Stimulated activated effector memory CD8-positive, alpha-beta T cell treated with anti-CD3 and anti-CD28 coated beads, Interleukin-12 subunit alpha, Interleukin-12 subunit beta, amount 100 ng/mL, for 72 hours (primary cell): ENCODE measurements at regions not wholly inside any gene's neighbourhood (a gene's known extent, or its start where the extent isn't known, plus 50 kb on each side); places are given as distances from the start of the nearest gene placed in this dataset.
"Not testable (repeated sequence)": the region's sequence is repeated elsewhere in the genome, so short reads cannot be mapped to it uniquely, and the experiment has no call there.

Experiments
- ATAC-seq: fragments of 150-1000 bp; cut with Tn5 transposase; 2 replicates; pipeline ENCODE4 v1.10.0; 2021
- DNase-seq, 2 donors: peaks; one replicate each; pipeline ENCODE4 v3.0.0; 2021 to 2022; ENCODE audit warnings: low spot score in 2 of 2
- H3K27ac Mint-ChIP-seq: one replicate; pipeline ENCODE4 v1.8.0; 2022; ENCODE audit warnings: mild to moderate bottlenecking, mixed read lengths
- H3K36me3 Mint-ChIP-seq: one replicate; pipeline ENCODE4 v1.8.0; 2022; ENCODE audit warnings: mild to moderate bottlenecking, mixed read lengths
- H3K4me1 Mint-ChIP-seq: one replicate; pipeline ENCODE4 v1.8.0; 2022; ENCODE audit warnings: mixed read lengths
- H3K4me3 Mint-ChIP-seq: one replicate; pipeline ENCODE4 v1.8.0; 2022; ENCODE audit warnings: mild to moderate bottlenecking, mixed read lengths
- H3K9me3 Mint-ChIP-seq: one replicate; pipeline ENCODE4 v1.8.0; 2022; ENCODE audit warnings: mixed read lengths

DNA sequence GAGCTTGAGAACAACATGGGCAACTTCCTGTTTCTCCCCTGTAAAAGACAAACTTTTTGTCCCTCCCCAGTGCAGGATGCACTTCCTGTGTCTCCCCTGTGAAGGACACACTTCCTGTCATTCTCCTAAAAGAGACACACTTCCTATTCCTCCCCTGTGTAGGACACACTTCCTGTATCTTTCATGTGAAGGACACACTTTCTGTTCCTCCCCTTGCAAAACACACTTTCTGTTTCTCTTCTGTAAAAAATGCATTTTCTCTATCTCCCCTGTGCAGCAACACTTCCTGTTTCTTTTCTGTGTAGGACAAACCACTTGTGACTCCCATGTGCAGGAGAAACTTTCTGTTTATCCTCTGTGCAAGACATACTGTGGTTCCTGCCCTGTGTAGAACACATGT is 488.6 kb upstream of the USP9Y start:
- Mint-ChIP-seq H3K36me3 (no peaks in the 10 kb centered on the region), H3K4me1 (peaks cover 53% of the 10 kb centered on the region), H3K9me3 (peaks cover 54% of the 10 kb centered on the region), H3K4me3 (no peak overlapping the region), H3K27ac (no peak overlapping the region)
- ATAC-seq (no peak), DNase-seq (no peak)

DNA sequence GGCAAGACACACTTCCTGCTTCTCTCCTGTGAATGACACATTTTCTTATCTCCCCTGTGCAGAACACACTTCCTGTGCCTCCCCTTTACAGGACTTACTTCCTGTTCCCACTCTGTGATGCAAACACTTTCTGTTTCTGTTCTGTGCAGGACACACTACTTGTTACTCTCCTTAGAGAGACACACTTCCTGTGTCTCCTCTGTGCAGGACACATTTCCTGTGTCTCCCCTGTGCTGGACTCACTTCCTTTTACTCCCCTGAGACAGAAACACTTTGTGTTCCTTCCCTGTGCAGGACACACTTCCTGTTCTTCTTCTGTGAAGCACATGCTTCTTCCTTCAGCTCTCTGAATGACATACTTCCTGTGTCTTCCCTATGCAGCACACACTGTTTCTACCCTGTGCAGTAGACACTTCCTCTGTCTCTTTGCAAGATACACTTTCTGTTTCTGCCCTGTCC is 485.4 kb upstream of the USP9Y start:
- H3K27ac Mint-ChIP-seq: peak overlapping the region; percentile 72
- H3K36me3 Mint-ChIP-seq: no peaks in the 10 kb centered on the region
- DNase-seq: no peak
- H3K4me3 Mint-ChIP-seq: peak overlapping the region; percentile 19
- H3K4me1 Mint-ChIP-seq: peaks cover 64% of the 10 kb centered on the region
- no peak for ATAC-seq
- peaks cover 66% of the 10 kb centered on the region for H3K9me3 Mint-ChIP-seq

DNA sequence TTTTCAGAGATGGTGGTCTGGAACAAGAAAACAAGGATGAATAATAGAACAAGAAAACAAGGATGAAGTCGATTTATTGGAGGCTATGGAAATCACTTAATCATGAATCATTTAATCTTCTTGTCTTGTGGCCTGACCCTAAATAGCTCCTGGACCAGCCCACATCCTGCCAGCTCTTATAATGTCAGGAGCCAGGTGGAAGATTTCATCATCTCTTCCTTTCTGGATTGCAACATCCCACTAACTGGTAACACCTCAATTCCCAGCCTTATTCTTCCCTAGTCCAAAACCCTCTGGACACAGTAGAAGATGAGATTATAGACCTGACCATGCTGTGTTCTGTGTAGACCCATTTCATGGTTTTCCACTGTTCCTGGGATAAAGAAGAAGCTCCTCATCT is 470.1 kb upstream of the USP9Y start:
- H3K4me3 Mint-ChIP-seq: no peak overlapping the region
- DNase-seq: no peak
- no peaks in the 10 kb centered on the region for H3K36me3 Mint-ChIP-seq
- H3K9me3 Mint-ChIP-seq: no peaks in the 10 kb centered on the region
- no peaks in the 10 kb centered on the region for H3K4me1 Mint-ChIP-seq
- ATAC-seq: no peak
- H3K27ac Mint-ChIP-seq: no peak overlapping the region

DNA sequence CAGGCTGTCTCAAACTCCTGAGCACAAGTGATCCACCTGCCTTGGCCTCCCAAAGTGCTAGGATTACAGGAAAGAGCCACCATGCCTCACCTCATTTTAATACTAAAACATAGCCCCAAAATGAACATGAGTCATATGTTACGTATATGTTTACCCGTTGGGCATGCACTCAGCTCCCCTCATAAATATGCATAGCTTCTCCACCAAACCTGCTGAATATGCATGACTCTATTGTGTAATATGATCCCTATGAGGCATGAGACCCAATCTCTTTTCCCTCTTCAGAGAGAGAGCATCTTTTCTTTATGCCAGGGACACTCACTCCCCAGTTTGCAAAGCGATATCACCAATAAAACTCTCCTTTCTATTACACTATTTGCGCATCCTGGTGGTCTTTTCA is 464.6 kb upstream of the USP9Y start:
- Mint-ChIP-seq H3K9me3 (no peaks in the 10 kb centered on the region), H3K4me1 (no peaks in the 10 kb centered on the region), H3K36me3 (no peaks in the 10 kb centered on the region), H3K27ac (no peak overlapping the region), H3K4me3 (no peak overlapping the region)
- ATAC-seq (no peak), DNase-seq (no peak)

DNA sequence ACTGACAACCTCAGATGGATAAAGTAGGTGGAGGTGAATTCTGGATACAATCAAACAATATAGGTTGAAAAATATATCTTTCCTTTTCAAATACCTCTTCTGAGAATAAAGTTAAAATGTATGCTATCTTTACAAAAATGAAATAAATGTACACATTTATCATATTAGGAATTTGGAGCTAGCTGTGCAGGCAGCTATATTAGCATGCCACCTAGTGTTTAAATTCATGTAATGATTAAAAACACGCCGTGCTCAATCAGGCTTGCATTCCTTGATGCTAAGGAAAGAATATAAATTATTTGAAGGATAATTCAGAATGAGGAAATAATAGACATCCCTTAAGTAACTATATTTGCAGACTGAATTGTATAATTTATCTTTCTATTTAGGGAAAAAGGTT is 460.7 kb upstream of the USP9Y start:
- H3K9me3 Mint-ChIP-seq, H3K27ac Mint-ChIP-seq, DNase-seq, ATAC-seq, H3K36me3 Mint-ChIP-seq, H3K4me1 Mint-ChIP-seq, H3K4me3 Mint-ChIP-seq: not testable (repeated sequence)

DNA sequence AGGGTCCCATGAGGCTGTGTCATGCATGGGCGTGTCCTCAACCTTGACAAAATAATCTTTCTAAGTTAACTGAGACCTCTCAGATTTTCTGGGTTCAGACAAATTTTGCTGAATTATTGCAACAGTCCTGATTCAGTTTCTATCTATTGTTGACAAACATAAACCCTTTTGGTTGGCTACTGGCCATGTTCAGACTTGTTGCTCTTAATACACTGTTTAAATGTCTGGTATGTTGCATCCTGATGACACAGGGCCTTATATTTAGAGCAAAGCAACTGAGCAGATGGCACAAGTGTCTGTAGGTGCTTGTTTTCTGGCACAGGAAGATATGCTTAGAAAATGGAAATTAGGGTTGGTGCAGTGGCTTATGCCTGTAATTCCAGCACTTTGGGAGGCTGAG is 456.9 kb upstream of the USP9Y start:
- Mint-ChIP-seq H3K27ac (no peak overlapping the region), H3K9me3 (no peaks in the 10 kb centered on the region), H3K36me3 (no peaks in the 10 kb centered on the region), H3K4me1 (no peaks in the 10 kb centered on the region), H3K4me3 (no peak overlapping the region)
- ATAC-seq: no peak
- no peak for DNase-seq

DNA sequence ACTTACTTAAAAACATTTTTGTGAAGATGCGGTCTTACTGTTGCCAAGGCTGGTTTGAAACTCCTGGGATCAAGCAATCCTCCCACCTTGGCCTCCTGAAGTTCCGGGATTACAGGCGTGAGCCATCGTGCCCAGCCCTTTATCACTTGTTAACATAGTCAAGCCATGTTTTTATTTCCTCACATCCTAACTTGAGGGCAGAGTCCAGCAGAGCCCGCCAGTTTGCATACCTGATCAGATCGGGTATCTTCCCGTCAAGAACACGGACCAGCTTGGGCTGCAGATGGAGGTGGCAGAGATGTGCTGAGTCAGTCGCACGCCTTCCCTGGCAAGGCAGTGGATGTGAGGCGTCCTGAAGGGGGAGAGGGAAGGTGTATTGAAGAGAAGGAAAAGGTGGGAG is 447.3 kb upstream of the USP9Y start:
- H3K9me3 Mint-ChIP-seq: no peaks in the 10 kb centered on the region
- H3K4me3 Mint-ChIP-seq: no peak overlapping the region
- no peak for DNase-seq
- H3K27ac Mint-ChIP-seq: no peak overlapping the region
- H3K36me3 Mint-ChIP-seq: no peaks in the 10 kb centered on the region
- H3K4me1 Mint-ChIP-seq: peaks cover 16% of the 10 kb centered on the region
- no peak for ATAC-seq

DNA sequence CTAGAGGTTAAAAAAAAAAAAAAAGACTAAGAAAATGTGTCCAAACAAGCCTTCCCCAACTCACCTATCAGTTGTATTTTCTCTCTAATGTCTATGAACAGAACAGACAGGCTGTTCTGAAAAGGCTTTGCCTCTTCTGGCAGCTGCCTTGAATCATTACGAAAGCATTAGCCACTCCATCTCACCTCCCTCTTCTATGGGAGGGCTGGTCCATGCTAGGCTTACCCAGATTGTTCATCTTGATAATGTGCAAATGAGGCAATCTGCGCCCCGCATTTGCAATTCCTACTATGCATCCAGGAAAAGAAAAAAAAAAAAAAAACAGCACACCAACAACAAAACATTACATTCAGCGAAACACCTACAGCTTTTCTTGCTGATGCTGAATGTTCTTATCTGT is 429.9 kb upstream of the USP9Y start:
- H3K36me3 Mint-ChIP-seq: no peaks in the 10 kb centered on the region
- no peaks in the 10 kb centered on the region for H3K9me3 Mint-ChIP-seq
- ATAC-seq: no peak
- no peaks in the 10 kb centered on the region for H3K4me1 Mint-ChIP-seq
- H3K27ac Mint-ChIP-seq: no peak overlapping the region
- DNase-seq: no peak
- no peak overlapping the region for H3K4me3 Mint-ChIP-seq

DNA sequence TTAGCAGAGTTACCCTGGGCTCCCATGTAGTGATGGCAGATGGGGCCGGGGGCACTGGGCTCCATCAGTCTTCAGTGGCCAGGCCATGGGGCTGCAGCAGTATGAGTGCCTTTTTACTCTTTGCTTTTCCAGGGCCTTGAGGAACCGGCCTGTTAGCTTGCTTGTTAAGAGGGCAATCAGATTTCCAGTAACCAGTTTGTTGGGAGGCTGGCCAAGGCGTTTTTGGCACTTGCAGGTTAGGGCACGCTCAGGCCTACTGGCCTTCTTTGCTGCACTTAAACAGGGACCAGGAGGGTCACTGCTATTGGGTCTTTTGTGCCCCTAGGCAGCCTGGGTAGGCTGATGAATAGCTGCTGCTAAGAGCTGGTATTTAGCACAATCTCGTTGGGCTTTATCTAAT is 415.4 kb upstream of the USP9Y start:
- Mint-ChIP-seq H3K4me3 (no peak overlapping the region), H3K36me3 (no peaks in the 10 kb centered on the region), H3K27ac (no peak overlapping the region)

DNA sequence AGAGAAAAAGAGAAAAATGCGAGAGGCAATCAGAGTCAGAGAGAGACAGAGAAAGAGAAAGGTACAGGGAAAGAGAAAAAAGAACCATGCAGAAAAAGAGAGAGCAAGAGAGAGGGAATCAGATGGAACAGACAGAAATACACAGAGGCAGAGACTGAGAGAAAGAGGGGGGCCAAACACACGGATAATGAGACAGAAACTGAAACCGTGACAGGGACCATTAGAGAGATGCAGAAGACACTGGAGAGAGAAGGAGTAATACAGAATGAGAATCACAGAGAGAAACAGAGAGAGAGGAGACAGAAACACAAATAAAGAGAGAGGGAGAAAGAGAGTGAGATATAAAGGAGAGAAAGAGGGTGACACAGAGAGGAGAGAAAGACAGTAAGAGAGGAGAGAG is 412.1 kb upstream of the USP9Y start:
- Mint-ChIP-seq H3K4me3 (peak overlapping the region; percentile 9), H3K9me3 (no peaks in the 10 kb centered on the region)
- peak; percentile 46 for ATAC-seq

More for the DNA sequence above, 415.4 kb upstream of the USP9Y start:
- no peaks in the 10 kb centered on the region for H3K9me3 Mint-ChIP-seq
- peaks cover 14% of the 10 kb centered on the region for H3K4me1 Mint-ChIP-seq
- no peak for ATAC-seq
- DNase-seq: no peak

DNA sequence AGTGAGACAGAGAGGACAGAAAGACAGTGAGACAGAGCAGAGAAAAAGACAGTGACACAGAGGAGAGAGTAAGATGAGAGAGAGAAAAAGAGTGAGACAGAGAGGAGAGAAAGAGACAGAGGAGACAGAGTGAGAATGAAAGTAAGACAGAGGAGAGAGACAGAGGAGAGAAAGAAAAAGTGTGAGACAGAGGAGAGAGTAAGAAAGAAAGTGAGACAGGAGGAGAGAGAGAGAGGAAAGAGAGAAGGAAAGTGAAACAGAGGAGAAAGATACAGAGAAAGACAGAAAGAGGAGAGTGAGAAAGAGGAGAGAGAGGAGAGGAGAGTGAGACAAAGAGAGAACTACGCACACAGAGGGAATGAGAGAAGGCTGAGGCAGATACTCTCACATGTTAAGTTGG is 411.6 kb upstream of the USP9Y start:
- Mint-ChIP-seq H3K9me3 (no peaks in the 10 kb centered on the region), H3K4me3 (peak overlapping the region; percentile 9), H3K36me3 (no peaks in the 10 kb centered on the region), H3K4me1 (peaks cover 14% of the 10 kb centered on the region), H3K27ac (no peak overlapping the region)
- peak; percentile 39 for ATAC-seq
- DNase-seq: no peak

More for the DNA sequence above, 412.1 kb upstream of the USP9Y start:
- Mint-ChIP-seq H3K4me1 (peaks cover 14% of the 10 kb centered on the region), H3K27ac (peak overlapping the region; percentile 1), H3K36me3 (no peaks in the 10 kb centered on the region)
- DNase-seq: no peak

DNA sequence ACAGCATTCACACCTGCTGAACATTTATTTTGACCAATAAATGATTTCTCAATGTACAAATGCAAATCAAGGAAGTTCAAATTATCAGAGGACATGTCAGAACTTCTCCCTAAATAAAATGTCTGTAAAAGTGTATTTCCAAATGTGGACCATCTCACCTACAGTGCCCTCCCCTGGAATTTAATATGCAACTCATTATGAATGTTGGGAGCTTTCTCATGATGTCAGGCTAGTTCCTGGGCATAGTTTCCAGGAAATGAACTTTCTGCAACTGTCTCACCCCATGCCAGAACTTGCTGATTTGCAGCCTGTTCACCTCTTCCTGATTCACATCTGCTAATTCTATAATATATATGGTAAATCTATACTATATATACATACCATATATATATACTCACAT is 408.5 kb upstream of the USP9Y start:
- ATAC-seq (no peak), DNase-seq (no peak)
- Mint-ChIP-seq H3K27ac (no peak overlapping the region), H3K4me1 (peaks cover 14% of the 10 kb centered on the region), H3K9me3 (no peaks in the 10 kb centered on the region), H3K36me3 (no peaks in the 10 kb centered on the region), H3K4me3 (no peak overlapping the region)

DNA sequence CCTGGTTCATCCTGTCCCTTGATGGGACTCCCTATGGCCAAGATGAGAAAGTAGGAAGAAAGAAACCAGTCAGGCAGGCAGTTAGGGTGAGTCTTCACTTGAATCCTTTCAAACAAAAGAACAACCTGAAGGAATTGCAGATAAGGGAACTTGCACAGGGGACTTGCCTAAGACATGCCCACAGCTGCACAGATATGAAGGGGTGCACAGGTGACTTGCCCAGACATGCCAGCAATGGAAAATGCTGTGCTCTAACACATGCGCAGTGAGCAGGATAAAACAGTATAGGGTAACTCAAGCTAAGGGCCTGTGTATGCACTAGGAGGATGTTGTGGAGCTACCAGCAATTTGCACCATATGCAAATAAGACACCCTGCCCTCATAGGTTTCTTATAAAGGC is 404.6 kb upstream of the USP9Y start:
- H3K4me3 Mint-ChIP-seq: no peak overlapping the region
- no peak overlapping the region for H3K27ac Mint-ChIP-seq
- DNase-seq (no peak), ATAC-seq (no peak)
- no peaks in the 10 kb centered on the region for H3K36me3 Mint-ChIP-seq
- no peaks in the 10 kb centered on the region for H3K4me1 Mint-ChIP-seq
- H3K9me3 Mint-ChIP-seq: no peaks in the 10 kb centered on the region

DNA sequence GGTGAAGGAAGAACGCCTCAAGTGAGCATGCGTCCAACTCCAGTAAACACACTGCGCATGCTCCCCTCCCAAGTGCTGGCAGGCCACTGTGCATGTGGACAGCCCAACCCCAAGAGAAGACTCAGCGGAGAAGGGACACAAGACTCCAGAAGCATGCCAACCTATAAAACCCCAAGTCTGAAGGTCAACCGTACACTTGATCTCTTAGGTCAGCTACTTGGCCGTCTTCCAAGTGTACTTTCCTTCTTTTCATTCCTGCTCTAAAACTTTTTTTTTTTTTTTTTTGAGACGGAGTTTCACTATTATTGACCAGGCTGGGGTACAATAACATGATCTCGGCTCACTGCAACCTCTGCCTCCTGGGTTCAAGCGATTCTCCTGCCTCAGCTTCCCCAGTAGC is 401.2 kb upstream of the USP9Y start:
- ATAC-seq, DNase-seq, H3K9me3 Mint-ChIP-seq, H3K4me1 Mint-ChIP-seq, H3K27ac Mint-ChIP-seq, H3K4me3 Mint-ChIP-seq, H3K36me3 Mint-ChIP-seq: not testable (repeated sequence)

DNA sequence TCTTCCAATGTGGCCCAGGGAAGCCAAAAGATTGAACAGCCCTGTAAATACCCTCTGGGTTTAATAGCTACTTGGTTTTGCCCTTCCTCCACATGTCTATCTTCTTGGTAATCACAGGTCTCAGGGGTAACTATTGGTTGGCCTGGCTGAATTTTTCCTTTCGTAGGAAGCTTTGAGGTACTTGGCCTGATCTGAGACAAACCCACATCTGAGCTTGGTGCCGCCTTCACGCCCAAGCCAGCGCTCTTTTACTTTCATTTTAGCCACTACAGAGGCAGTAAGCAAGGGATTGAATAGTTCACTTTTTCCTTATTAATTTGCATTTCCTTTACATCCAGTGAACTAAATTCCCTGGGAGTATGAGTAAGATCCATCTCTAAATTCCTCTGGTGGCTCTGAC is 397.6 kb upstream of the USP9Y start:
- Mint-ChIP-seq H3K27ac (peak overlapping the region; percentile 37), H3K4me3 (peak overlapping the region; percentile 56), H3K36me3 (no peaks in the 10 kb centered on the region), H3K4me1 (peaks cover 8% of the 10 kb centered on the region), H3K9me3 (no peaks in the 10 kb centered on the region)
- ATAC-seq: peak; percentile 56
- DNase-seq: no peak

DNA sequence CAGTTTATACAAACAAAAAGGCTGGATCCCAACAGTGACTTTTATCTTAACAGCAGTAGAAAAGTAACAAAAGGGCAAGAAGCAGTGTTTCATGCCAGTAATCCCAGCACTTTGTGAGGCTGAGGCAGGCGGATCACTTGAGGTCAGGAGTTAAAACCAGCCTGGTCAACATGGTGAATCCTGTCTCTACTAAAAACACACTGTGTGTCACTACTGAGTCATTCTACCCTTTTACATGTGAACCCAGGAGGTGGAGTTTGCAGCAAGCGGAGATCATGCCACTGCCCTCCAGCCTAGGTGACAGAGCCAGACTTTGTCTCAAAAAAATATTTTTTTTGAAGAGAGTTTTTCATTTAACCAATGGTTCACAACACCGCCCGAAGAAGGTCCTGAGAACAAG is 395.6 kb upstream of the USP9Y start:
- no peak for DNase-seq
- H3K4me1 Mint-ChIP-seq: peaks cover 8% of the 10 kb centered on the region
- H3K4me3 Mint-ChIP-seq: no peak overlapping the region
- H3K27ac Mint-ChIP-seq: no peak overlapping the region
- ATAC-seq: peak; percentile 47
- H3K36me3 Mint-ChIP-seq: no peaks in the 10 kb centered on the region
- no peaks in the 10 kb centered on the region for H3K9me3 Mint-ChIP-seq

DNA sequence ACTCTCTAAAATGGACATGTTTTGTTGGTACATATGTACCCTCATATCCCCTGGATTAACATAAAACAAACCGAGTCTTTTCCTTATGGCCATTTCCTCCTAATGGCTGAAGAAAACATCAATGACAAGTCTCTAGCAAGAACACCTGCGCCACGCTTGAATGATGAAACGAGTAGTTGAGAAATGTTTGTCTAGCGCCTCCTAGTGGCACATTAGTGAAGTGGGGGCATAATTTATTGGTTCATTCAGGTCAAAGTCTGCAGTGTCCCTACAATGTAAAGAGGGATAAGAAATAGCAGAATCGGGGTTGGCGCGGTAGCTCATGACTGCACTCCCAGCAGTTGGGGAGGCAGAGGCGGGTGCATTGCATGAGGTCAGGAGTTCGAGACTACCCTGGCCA is 391.8 kb upstream of the USP9Y start:
- Mint-ChIP-seq H3K9me3 (no peaks in the 10 kb centered on the region), H3K36me3 (no peaks in the 10 kb centered on the region), H3K4me1 (no peaks in the 10 kb centered on the region), H3K4me3 (no peak overlapping the region), H3K27ac (no peak overlapping the region)
- DNase-seq (peak in 1 of 2 donors; percentile 63), ATAC-seq (no peak)
